Activated naive CD4-positive, alpha-beta T cell (primary cell): ENCODE measurements at regions not wholly inside any gene's neighbourhood (a gene's known extent, or its start where the extent isn't known, plus 50 kb on each side); places are given as distances from the start of the nearest gene placed in this dataset.

Experiments used
- DNase-seq, 4 experiments: peaks; one replicate each; lab custom pipeline; 2025; lab: John Stamatoyannopoulos, UW

DNA sequence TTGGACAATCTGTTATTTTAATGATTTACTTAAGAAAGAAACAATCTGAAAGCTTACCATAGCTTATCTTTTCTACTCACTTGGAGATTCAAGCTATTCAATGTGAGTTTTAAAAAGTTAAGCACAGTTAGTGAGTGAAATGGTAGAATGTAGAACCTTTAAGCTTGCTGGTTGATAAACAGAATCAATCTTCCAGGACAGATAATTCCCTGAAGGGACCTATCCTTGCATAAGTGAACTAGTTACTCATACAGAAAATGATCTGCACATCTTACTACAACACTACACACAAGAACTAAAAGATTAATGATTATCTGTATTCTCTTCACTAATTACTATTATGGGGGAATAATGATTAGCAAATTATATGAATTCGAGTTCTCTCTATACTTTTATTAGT lies 165.6 kb downstream of the PALM2AKAP2 start:
- DNase-seq = no peak

DNA sequence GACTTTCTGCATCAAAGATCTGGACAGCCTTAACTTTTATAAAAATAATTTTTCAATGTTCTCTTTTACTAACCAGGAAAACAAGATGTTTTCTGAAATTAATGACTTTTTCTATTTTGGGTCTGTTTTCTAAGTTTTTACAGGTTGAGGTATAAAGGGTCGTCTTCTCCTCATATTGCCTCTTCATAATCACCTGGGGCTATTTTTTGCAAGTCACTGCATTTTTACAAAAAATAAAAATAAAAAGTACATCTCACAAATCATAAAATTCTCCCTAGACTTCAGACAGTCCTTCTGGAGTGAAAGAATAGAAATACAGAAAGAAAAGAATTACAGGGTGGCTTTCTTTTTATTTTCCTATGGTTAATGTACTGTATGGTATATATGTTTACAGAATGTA lies 168.5 kb downstream of the PALM2AKAP2 start:
- no peak for DNase-seq

DNA sequence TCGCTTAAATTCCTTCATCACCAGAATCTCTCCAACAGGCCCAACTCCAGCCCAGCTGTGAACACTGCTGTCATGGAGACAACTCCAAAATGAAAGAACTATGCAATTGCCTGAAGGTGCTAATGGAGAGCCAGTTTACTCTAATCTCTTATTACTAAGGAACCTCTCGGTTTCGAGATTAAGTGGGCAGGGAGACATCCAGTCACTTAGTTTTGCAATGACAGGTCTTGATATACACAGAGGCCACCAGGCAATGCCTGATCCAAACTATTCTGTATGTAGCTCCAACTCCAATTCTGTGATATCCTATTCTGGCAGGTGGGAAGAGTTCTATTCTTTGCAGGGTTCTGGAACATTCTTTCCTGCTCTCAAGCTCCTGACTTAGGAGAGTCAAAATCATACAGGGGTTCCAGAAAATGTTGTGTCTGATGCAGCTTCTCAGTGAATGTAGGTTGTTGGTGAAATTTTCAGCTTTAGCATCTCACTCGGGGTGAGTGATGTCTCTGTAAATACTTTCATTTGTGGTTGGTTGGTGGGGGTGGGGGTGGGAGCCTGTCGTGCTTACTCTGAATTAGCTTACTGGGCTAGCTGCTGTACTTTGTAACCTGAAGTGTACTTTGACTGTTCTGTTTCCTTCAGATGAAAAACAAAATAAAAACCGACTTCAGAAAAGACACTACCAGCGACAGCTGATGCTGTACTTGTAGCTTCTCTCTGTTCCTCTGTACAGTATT lies 170.9 kb downstream of the PALM2AKAP2 start:
- no peak for DNase-seq

DNA sequence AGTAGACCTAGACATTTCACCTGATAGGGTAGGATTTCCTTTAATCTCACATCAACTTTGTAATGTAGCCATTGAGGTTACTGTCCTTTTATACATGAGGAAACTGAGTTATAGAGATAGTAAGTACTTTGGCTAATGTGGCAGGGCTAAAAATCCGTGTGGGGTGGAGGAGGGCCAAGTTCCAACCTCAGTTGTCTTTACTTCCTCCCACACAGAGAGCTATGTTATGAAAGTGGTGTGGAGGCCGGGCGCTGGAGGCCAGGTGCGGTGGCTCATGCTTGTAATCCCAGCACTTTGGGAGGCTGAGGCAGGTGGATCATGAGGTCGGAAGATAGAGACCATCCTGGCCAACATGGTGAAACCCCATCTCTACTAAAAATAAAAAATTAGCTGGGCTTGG lies 173.3 kb downstream of the PALM2AKAP2 start:
- no peak for DNase-seq

DNA sequence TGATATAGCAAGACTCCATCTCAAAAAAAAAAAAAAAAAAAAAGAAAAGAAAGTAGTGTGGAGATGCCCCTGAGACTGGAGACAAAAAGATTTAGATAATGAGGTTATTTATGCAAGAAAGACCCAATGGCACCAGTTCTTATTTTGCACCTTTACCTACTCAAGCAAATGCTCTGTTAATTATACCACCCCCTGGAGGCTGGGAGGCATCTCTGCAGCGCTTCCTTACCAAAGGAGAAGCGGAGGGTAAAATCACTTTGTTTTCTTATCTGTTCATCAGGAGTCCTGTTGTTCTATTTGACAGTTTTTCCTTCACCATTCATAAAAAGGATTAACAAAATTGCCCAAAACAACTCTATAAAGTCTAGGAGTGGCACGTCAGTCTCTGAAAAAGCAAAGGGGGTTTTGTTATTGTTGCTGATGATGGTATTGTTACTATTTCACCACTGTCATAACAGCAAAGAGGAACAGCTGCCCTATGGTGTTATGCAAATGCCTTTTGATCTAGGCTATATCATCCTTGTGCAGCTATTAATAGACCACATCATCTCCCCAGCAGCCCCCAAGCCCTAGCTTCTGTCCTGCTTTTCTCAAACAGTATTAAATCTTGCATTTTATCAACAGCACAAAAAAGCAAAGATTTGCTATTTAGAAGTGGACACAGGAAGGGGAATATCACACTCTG lies 174.0 kb downstream of the PALM2AKAP2 start:
- DNase-seq = no peak

DNA sequence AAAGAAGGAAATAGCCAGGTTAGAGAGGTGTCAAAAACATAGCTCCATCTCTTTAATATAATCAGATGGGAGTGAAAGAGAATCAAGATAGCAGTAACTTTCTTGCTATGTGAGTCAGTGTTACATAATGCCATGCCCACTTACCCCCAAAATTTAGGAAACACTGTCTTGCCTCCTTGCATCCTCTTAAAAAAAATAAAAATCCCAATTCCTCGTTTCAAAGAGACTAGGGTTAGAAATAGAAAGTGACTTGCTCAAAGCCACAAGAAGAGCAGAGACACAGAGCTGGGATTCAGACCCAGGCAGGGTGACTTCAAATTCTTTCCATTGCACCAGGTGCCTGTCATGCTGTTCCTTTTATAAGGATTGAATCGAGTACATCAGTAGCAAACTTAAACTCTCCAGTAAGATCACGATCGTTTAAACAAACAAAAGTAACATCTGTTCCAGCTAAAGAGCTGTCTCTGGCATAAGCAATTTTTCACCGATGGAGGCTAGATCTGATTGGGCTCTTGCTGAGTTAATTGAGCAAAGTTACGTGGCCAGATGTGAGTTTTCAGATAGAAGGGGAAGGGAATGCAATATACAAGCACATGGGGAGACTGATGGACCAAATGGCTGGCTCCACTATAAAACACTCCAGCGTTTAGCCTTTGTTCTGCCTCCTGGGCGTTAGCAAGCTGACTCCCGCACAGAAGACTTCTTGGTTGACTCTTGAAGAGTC lies 176.9 kb downstream of the PALM2AKAP2 start:
- no peak for DNase-seq

DNA sequence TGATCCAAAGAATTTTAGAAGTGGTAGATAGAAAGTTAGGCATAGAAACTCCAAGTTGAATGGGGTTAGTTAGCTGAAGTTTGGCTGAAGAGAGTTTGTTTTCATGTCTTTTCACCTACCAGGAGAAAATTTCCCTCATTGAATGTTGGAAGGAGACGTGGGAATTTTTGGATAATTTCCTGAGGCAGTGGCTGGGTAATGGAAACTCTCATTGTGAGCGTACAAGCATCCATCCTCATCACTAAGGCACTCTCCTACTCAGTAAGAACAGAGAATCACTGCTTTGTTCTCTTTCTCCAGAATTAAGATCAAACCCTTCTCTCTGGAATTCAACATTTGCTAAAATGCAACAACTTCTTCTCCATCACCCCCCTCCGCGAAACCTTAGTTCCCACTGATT lies 179.7 kb downstream of the PALM2AKAP2 start:
- DNase-seq = no peak

DNA sequence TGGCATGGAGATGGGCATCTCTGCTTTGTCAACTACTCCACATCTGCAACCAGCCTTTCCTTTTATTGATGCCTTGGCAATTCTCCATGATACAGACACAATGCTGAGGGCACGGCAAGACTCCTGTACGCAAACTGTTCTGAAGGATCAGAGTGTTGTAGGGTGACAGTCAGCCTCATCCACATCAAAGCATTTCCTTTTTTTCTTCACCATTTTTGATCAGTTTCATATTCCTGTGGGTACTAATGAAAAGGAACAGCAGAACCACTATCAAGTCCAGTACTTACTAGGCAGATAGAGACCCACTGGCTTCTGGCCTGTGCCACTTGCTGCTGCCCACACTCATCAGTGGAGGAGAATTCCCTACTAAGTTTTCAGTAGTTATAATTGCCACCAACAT lies 181.6 kb downstream of the PALM2AKAP2 start:
- DNase-seq = no peak

DNA sequence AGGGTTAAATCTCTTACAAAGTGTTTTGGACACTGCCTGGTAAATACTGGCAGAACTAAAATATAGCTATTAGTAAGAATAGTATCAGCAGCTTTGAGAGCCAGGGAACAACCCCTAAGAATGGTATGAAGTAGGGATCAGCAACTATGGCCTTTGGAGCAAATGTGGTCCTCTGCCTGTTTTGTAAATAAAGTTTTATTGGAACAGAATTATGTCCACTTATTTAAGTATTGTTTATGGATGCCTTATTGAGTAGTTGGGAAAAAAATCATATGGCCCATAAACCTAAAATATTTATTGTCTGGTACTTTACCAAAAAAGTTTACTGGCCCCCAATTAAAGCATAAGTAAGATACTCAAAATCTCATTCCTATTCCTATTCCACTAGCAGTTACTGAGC lies 182.2 kb downstream of the PALM2AKAP2 start:
- no peak for DNase-seq

DNA sequence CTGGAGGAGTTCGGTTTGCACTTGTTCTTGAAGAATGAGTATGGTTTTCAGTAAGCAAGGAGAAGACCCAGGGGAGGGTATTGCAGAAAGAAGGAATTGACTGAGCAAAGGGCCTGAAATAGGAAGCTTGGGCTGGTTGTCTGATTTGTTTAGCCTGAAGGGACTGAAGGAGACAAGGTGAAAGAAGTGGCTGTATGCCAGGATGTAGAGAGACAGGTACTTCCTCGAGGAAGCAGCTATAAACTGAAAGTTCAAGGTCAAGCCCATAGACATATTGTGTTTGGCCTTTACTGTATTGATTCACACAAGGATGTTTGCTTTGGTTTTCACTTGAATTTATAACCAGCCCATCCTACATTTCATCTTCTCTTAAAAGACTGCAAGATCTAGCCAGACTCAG lies 183.1 kb downstream of the PALM2AKAP2 start:
- no peak for DNase-seq

DNA sequence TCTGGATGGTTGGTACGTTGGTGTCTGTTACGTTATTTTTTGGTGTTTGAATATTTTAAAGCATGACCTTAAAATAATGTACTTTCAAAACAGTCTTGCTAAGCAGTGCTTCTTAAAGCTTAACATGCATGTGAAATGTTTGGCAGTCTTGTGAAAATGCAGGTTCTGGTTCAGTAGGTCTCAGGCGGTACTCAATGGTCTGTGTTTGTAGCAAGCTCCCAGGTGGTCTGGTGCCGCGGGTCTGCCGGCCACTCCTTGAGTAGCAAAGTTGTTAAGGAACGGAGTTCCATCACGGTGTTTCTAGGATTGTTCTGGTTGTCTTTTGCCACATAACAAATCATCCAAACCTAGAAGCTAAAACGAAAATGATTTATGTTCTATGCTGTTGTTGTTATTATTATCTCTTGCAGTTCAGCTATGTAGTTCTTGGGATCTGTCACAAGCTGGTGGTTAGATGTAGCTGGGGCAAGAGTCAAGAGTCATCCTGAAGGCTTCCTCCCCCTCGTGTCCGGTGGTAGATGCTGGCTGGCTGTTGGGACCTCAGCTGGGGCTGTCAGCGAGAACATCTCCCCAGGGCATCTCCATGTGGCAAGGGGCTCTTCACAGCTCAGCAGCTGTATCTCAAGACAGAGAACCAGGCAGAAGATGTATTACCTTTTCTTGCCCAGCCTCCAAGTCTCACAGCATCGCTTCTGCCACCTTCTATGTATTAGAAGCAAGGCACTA lies 186.8 kb downstream of the PALM2AKAP2 start:
- no peak for DNase-seq

DNA sequence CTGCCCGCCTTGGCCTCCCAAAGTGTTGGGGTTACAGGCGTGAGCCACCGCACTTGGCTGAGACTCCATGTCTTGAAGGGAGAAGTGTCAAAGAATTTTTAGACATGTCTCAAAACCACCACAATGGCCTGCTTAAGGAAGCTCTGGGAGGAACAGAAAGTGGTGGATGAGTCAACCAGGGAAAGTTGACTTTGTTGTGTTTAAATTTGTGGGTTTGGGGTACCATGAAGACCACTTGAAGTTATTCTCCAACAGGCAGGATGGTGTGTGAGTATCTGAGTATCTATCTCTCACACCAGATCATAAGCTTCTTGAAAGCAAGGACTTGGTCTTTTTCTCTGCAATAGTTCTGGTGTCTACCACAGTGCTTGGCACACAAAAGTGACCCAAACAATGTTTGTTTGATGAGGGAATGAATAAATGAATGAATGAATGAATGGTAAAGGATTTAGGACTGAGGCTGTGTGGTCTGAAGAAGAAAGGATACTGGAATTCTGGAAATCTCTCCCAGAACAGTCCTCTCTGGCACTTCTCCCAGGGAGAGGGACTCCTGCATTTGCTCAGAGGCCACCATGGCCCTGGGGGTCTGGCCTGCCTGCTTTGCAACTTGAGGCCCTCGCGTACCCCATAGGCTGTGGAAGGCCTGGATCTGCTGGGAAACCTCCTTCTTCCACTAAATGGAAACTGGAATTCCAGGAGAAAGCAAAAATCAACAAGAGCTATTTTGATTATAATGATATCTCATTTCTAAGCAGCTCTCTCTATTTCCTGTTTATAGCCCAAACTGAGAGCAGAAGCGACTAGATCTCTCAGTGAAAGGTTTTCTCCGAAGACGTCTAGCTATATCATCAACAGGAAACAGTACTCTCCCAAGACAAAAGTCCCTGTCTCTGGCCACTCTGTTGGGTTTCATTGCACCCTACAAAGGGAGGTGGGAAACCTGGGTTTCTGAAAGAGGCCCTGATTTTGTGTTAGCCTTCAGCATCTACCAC lies 187.9 kb downstream of the PALM2AKAP2 start:
- DNase-seq = no peak

DNA sequence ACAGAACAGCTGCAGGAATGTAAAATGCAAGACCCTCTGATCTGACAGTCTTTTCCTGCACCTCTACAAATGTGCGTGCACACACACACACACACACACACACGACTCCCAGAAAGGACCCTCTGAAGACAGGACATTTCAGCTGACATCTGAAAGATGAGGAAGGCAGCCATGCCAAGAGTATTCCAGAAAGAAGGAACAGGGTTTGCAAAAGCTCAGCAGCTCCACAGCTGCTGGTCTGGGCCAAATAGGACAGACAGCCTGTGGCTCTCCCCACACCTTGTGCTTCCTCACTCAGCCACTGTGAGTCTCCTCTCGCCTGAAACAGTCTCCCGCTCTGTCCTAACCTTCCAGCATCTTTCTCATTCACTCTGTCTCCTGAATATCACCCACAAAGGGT lies 189.0 kb downstream of the PALM2AKAP2 start:
- no peak for DNase-seq

DNA sequence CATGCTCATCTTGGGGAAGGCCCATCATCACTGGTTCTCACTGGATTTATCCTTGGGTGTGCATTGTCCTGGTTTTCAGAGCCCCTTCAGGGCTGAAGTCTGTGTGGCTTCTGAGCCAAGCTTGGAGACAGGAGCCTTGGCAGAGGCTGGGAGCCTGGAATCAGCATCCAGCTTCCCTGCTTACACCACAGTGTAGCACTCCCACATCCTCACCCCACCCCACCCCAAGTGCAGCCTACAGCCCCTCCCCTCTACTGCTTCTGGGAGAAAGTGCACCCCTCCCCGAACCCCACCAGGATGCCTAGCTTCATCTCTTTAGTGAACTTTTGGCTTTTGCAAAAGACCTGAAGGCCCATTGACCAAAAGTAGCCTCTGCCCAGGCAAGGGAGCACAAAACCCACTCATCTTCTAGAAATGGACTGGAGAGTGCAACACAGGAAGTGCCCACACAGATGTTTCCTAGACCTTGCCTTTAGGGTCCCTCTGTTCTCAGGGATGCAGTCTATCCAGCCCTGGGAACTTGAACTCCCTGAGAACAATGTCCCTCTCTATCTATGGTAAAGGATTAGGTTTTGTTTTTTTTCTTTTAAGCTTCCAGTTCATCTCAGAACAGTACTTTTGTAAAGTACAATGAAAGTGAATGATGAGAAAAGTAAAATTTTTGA lies 189.7 kb downstream of the PALM2AKAP2 start:
- DNase-seq = no peak

DNA sequence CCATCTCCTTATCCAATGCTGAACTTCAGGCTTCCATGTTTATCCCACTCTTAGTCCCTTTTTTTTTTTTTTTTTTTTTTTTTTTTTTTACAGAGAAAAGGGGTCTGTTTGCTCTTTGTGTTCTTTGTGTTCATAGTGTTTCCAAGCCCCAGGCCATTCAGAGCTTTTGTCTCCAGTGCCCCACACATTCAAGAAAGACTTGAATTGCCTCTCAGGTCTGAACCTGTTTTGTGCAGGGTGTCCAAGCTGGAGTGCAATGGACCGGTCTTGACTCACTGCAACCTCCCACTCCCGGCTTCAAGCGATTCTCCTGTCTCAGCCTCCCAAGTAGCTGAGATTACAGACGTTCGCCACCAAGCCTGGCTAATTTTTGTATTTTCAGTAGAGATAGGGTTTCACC lies 191.2 kb downstream of the PALM2AKAP2 start:
- no peak for DNase-seq

DNA sequence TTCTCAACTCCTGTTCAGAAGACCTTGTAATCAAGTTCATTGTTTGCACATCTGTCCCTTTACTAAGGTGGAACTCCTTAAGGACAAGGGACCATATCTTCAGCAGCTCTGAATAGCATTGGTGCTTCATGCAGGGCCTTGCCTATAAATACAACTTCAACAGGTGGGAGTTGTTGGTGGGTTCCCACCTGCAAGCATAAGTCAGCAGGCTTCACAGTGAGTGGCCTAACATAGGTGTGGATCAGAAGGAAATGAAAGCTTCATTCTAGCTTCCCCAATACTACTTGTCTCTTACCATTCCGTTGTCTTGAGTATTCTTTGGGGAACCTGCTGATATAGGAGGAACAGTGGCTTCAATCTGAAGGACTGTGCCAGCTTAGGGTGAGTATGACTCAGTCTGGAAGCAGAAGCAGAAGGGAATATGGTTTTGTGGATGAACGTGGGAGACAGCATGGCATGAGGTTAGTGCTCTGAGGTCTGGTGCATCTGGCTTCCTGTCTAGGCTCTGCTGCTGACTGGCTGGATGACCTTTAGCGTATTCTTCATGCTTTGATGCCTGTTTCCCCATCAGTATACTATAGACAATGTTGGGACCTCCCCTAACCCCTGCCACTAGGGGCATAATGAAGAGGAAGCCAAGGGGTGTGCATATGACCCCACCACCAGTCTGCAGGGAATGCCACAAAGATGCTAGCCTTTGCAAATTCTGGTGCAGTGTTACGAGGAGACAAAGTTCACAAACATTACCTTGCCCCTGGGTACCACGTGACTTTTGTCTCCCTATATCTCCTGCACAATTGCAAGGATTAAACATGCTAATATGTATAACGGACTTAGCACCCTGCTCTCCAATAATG lies 192.3 kb downstream of the PALM2AKAP2 start:
- DNase-seq = no peak

DNA sequence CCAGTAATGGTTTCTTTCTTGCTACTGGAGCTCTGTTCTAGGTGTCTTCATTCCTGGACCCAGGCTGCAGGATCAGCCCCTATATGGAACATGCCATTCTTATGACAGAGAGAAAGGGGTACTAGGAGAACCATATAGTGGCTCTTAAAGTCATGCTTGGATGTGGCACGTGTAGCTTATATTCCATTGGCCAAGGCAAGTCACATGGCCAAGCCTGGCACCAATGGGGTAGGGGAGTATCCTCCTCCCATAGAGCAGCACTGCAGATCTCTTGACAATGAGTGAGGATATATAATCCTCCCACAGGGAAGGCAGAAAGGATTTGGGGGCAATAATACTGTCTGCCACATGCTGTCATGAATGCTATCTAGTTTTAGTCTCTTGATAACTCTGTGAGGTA lies 193.3 kb downstream of the PALM2AKAP2 start:
- no peak for DNase-seq

DNA sequence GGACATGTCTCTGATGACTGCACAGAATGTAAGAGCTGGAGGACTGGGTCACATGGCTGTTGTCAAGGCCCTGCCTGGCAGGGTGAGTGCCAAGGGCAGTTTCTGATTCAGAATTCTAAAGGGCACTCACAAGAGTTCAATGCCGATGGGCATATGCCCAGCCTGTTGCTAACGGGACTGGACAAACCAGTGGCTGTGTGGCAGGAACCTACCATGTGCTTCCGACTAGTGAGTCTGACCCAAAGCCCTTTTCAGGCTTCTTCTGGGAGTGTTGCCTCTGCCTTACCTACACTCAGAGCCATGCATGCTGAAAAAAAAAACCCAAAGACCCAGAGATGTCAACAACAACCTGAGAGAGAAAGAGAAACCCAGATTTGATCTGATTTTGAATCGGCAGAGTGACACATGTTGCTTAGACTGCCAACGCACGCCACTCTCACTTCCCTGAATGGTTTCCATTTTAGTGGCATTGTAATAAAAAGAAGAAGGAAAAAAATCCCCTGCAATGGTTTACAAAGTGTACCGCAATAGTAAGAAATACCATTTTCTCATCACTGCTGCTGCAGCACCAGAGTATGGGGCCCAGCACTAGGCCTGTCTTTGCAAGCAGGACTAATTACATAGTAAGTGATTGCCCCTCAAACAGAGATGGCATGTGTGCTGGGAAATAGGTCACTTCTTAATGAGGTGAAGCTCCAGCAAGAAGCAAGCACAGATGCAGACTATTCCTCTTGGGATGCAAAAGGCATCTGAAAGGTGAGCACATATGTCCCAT lies 194.3 kb downstream of the PALM2AKAP2 start:
- no peak for DNase-seq

DNA sequence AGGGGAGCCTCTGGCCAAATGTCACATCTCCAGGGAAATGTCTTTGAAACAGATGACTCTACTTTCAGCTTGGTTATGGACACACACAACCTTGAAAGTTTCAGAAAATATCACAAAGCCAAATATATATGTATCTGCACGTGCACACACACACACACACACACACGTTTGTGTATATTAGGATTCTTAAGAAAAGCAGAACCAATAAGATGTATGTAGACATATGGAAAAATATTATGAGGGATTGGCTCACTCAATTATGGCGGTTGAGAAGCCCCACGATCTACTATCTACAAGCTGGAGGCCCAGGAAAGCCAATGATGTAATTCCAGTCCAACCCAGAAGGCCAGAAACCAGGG lies 194.9 kb downstream of the PALM2AKAP2 start:
- no peak for DNase-seq
